Activated CD4-positive, alpha-beta T cell treated with anti-CD3 and anti-CD28 coated beads, Interleukin-2, amount 10 ng/mL, durations not matched to agents 7 days and 5 days (primary cell): ENCODE measurements at regions not wholly inside any gene's neighbourhood (a gene's known extent, or its start where the extent isn't known, plus 50 kb on each side); places are given as distances from the start of the nearest gene placed in this dataset.

Experiments used
- CTCF ChIA-PET: fragments of 350-600 bp; sonication (Branson Sonifier 250); formaldehyde crosslinking; loops from one replicate; lab custom pipeline; 2021; ENCODE audit warnings: antibody characterized with exemption; lab: Charles Lee
- POLR2A ChIA-PET: fragments of 350-600 bp; sonication (Branson Sonifier 250); formaldehyde crosslinking; loops from one replicate; lab custom pipeline; 2021; ENCODE audit warnings: antibody characterized with exemption; lab: Charles Lee
- DNase-seq: peaks from one replicate; pipeline ENCODE4 v3.0.0-alpha.2; 2020
- H3K27ac Mint-ChIP-seq: one replicate; pipeline ENCODE4 v1.8.0; 2021; ENCODE audit warnings: mild to moderate bottlenecking, moderate library complexity, mixed read lengths
- H3K27me3 Mint-ChIP-seq: one replicate; pipeline ENCODE4 v1.8.0; 2021; ENCODE audit warnings: mixed read lengths
- H3K36me3 Mint-ChIP-seq: one replicate; pipeline ENCODE4 v1.8.0; 2021; ENCODE audit warnings: low read depth, mixed read lengths
- H3K4me1 Mint-ChIP-seq: one replicate; pipeline ENCODE4 v1.8.0; 2021; ENCODE audit warnings: mixed read lengths
- H3K4me3 Mint-ChIP-seq: one replicate; pipeline ENCODE4 v1.8.0; 2021; ENCODE audit warnings: mild to moderate bottlenecking, moderate library complexity, mixed read lengths
- H3K9me3 Mint-ChIP-seq: one replicate; pipeline ENCODE4 v1.8.0; 2021; ENCODE audit warnings: mixed read lengths

GRCh38 chr6:78117966-78118365, 465.1 kb downstream of the MEI4 start:
- DNase-seq, result no peak
- Mint-ChIP-seq H3K9me3 (peaks cover 8% of the 10 kb centered on the region), H3K4me1 (no peaks in the 10 kb centered on the region), H3K36me3 (no peaks in the 10 kb centered on the region), H3K27ac (no peak overlapping the region), H3K27me3 (no peaks in the 10 kb centered on the region), H3K4me3 (no peak overlapping the region)
- ChIA-PET POLR2A (no interaction called here), CTCF (no interaction called here)

GRCh38 chr6:78131521-78131920, 478.7 kb downstream of the MEI4 start:
- ChIA-PET CTCF (no interaction called here), POLR2A (no interaction called here)
- Mint-ChIP-seq H3K27ac (no peak overlapping the region), H3K36me3 (no peaks in the 10 kb centered on the region), H3K4me1 (no peaks in the 10 kb centered on the region), H3K27me3 (no peaks in the 10 kb centered on the region), H3K9me3 (peaks cover 24% of the 10 kb centered on the region), H3K4me3 (no peak overlapping the region)
- no peak for DNase-seq

- no peaks in the 10 kb centered on the region for H3K27me3 Mint-ChIP-seq
- H3K4me1 Mint-ChIP-seq, result no peaks in the 10 kb centered on the region
- H3K27ac Mint-ChIP-seq, result no peak overlapping the region
- CTCF ChIA-PET, result no interaction called here
- DNase-seq, result no peak
- no peak overlapping the region for H3K4me3 Mint-ChIP-seq
- POLR2A ChIA-PET, result no interaction called here
- H3K36me3 Mint-ChIP-seq, result no peaks in the 10 kb centered on the region
- H3K9me3 Mint-ChIP-seq, result peaks cover 27% of the 10 kb centered on the region
Measured at GRCh38 chr6:78132671-78133410, 480.0 kb downstream of the MEI4 start.

GRCh38 chr6:78150425-78150824, 497.6 kb downstream of the MEI4 start:
- POLR2A ChIA-PET, result no interaction called here
- DNase-seq, result no peak
- CTCF ChIA-PET, result no interaction called here

GRCh38 chr6:78153976-78154375, 501.1 kb downstream of the MEI4 start:
- Mint-ChIP-seq H3K27me3 (no peaks in the 10 kb centered on the region), H3K9me3 (peaks cover 6% of the 10 kb centered on the region), H3K4me1 (no peaks in the 10 kb centered on the region), H3K4me3 (no peak overlapping the region), H3K27ac (no peak overlapping the region), H3K36me3 (no peaks in the 10 kb centered on the region)
- POLR2A ChIA-PET, result no interaction called here
- DNase-seq, result no peak
- CTCF ChIA-PET, result no interaction called here

More at GRCh38 chr6:78150425-78150824, 497.6 kb downstream of the MEI4 start:
- no peaks in the 10 kb centered on the region for H3K4me1 Mint-ChIP-seq
- peaks cover 6% of the 10 kb centered on the region for H3K9me3 Mint-ChIP-seq
- H3K36me3 Mint-ChIP-seq, result no peaks in the 10 kb centered on the region
- no peaks in the 10 kb centered on the region for H3K27me3 Mint-ChIP-seq
- H3K27ac Mint-ChIP-seq, result no peak overlapping the region
- H3K4me3 Mint-ChIP-seq, result no peak overlapping the region

- Mint-ChIP-seq H3K4me3 (no peak overlapping the region), H3K4me1 (no peaks in the 10 kb centered on the region), H3K9me3 (peaks cover 2% of the 10 kb centered on the region), H3K27ac (no peak overlapping the region), H3K36me3 (no peaks in the 10 kb centered on the region), H3K27me3 (no peaks in the 10 kb centered on the region)
- POLR2A ChIA-PET, result no interaction called here
- CTCF ChIA-PET, result no interaction called here
- no peak for DNase-seq
Measured at GRCh38 chr6:78157606-78158005, 504.8 kb downstream of the MEI4 start.

GRCh38 chr6:78188891-78189290, 536.1 kb downstream of the MEI4 start:
- no peak for DNase-seq
- POLR2A ChIA-PET, result no interaction called here
- Mint-ChIP-seq H3K27me3 (no peaks in the 10 kb centered on the region), H3K27ac (no peak overlapping the region), H3K36me3 (no peaks in the 10 kb centered on the region), H3K4me3 (no peak overlapping the region), H3K9me3 (peaks cover 5% of the 10 kb centered on the region), H3K4me1 (no peaks in the 10 kb centered on the region)
- CTCF ChIA-PET, result no interaction called here

- Mint-ChIP-seq H3K4me1 (no peaks in the 10 kb centered on the region), H3K36me3 (no peaks in the 10 kb centered on the region), H3K9me3 (peaks cover 5% of the 10 kb centered on the region), H3K27me3 (no peaks in the 10 kb centered on the region), H3K27ac (no peak overlapping the region), H3K4me3 (no peak overlapping the region)
- CTCF ChIA-PET, result interaction anchor here (1.1 kb wide), 1 partner anchor 49 kb away, joined by 3 read pairs; no protein-coding TSS in a partner anchor
- POLR2A ChIA-PET, result no interaction called here
- DNase-seq, result no peak
Measured at GRCh38 chr6:78192057-78192456, 539.2 kb downstream of the MEI4 start.

GRCh38 chr6:78199044-78199443, 546.2 kb downstream of the MEI4 start:
- no peak overlapping the region for H3K27ac Mint-ChIP-seq
- ChIA-PET CTCF (no interaction called here), POLR2A (no interaction called here)
- H3K27me3 Mint-ChIP-seq, result no peaks in the 10 kb centered on the region
- no peaks in the 10 kb centered on the region for H3K36me3 Mint-ChIP-seq
- H3K4me1 Mint-ChIP-seq, result no peaks in the 10 kb centered on the region
- H3K9me3 Mint-ChIP-seq, result peaks cover 2% of the 10 kb centered on the region
- no peak for DNase-seq
- no peak overlapping the region for H3K4me3 Mint-ChIP-seq

- DNase-seq, result no peak
- no peaks in the 10 kb centered on the region for H3K36me3 Mint-ChIP-seq
- no peak overlapping the region for H3K4me3 Mint-ChIP-seq
- no peaks in the 10 kb centered on the region for H3K4me1 Mint-ChIP-seq
- H3K27ac Mint-ChIP-seq, result no peak overlapping the region
- POLR2A ChIA-PET, result no interaction called here
- CTCF ChIA-PET, result no interaction called here
- H3K9me3 Mint-ChIP-seq, result no peaks in the 10 kb centered on the region
- no peaks in the 10 kb centered on the region for H3K27me3 Mint-ChIP-seq
Measured at GRCh38 chr6:78222226-78222625, 569.4 kb downstream of the MEI4 start.

GRCh38 chr6:78231002-78231401, 578.2 kb downstream of the MEI4 start:
- DNase-seq, result no peak
- Mint-ChIP-seq H3K36me3 (no peaks in the 10 kb centered on the region), H3K9me3 (peaks cover 3% of the 10 kb centered on the region), H3K4me3 (no peak overlapping the region), H3K4me1 (no peaks in the 10 kb centered on the region), H3K27me3 (no peaks in the 10 kb centered on the region), H3K27ac (no peak overlapping the region)
- CTCF ChIA-PET, result no interaction called here
- POLR2A ChIA-PET, result no interaction called here

GRCh38 chr6:78243519-78243918, 590.7 kb downstream of the MEI4 start:
- ChIA-PET POLR2A (no interaction called here), CTCF (no interaction called here)
- H3K27me3 Mint-ChIP-seq, result no peaks in the 10 kb centered on the region
- no peak for DNase-seq
- H3K4me1 Mint-ChIP-seq, result no peaks in the 10 kb centered on the region
- no peak overlapping the region for H3K27ac Mint-ChIP-seq
- H3K36me3 Mint-ChIP-seq, result no peaks in the 10 kb centered on the region
- H3K9me3 Mint-ChIP-seq, result peaks cover 11% of the 10 kb centered on the region
- no peak overlapping the region for H3K4me3 Mint-ChIP-seq

GRCh38 chr6:78251931-78252330, 599.1 kb downstream of the MEI4 start:
- H3K4me1 Mint-ChIP-seq, result no peaks in the 10 kb centered on the region
- ChIA-PET POLR2A (no interaction called here), CTCF (no interaction called here)
- no peak for DNase-seq
- no peaks in the 10 kb centered on the region for H3K9me3 Mint-ChIP-seq
- H3K4me3 Mint-ChIP-seq, result no peak overlapping the region
- no peak overlapping the region for H3K27ac Mint-ChIP-seq
- H3K27me3 Mint-ChIP-seq, result no peaks in the 10 kb centered on the region
- H3K36me3 Mint-ChIP-seq, result no peaks in the 10 kb centered on the region

- Mint-ChIP-seq H3K27me3 (no peaks in the 10 kb centered on the region), H3K27ac (no peak overlapping the region), H3K36me3 (no peaks in the 10 kb centered on the region), H3K4me1 (no peaks in the 10 kb centered on the region), H3K9me3 (peaks cover 2% of the 10 kb centered on the region), H3K4me3 (no peak overlapping the region)
- ChIA-PET POLR2A (no interaction called here), CTCF (no interaction called here)
- DNase-seq, result no peak
Measured at GRCh38 chr6:78253618-78254017, 600.8 kb downstream of the MEI4 start.
